Stimulated activated CD8-positive, alpha-beta memory T cell treated with anti-CD3 and anti-CD28 coated beads, Interleukin-15, amount 100 ng/mL, for 4 hours (primary cell): ENCODE measurements at regions not wholly inside any gene's neighbourhood (a gene's known extent, or its start where the extent isn't known, plus 50 kb on each side); places are given as distances from the start of the nearest gene placed in this dataset.

ENCODE experiments used
- DNase-seq, 2 donors: peaks; one replicate each; pipeline ENCODE4 v3.0.0-alpha.2; 2020; ENCODE audit warnings: low read depth in 2 of 2

- DNase-seq: no peak
Measured at GRCh38 chr2:6518361-6518760, 347.3 kb downstream of the CMPK2 start.

GRCh38 chr2:6523476-6523875, 342.2 kb downstream of the CMPK2 start:
- no peak for DNase-seq

GRCh38 chr2:6524691-6525474, 340.8 kb downstream of the CMPK2 start:
- DNase-seq: no peak

GRCh38 chr2:6525475-6525964, 340.2 kb downstream of the CMPK2 start:
- DNase-seq: no peak

GRCh38 chr2:6526093-6526824, 339.4 kb downstream of the CMPK2 start:
- no peak for DNase-seq

- DNase-seq: no peak
Measured at GRCh38 chr2:6531304-6531703, 334.4 kb downstream of the CMPK2 start.

- DNase-seq: no peak
Measured at GRCh38 chr2:6535572-6535971, 330.1 kb downstream of the CMPK2 start.

GRCh38 chr2:6538607-6539006, 327.1 kb downstream of the CMPK2 start:
- no peak for DNase-seq

DNA sequence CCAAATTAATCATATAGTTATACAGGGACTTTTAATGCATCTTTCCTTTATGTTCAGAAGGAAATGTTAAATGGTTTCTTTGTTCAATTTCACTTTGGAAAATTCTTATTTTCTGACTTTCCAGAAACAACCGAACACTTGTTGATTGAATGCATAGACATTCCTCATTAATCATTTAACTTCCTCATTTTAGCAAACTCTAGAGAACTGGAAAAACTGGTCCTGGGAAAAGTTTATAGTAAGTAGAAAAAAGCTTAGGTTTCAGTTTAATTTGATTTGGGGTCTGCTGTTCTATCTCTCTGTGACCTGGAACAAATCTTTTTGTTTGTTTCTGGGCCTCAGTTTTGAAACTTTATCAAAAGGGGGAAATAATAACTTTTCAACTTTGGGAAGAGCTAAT, 320.4 kb downstream of the CMPK2 start:
- DNase-seq: no peak

DNA sequence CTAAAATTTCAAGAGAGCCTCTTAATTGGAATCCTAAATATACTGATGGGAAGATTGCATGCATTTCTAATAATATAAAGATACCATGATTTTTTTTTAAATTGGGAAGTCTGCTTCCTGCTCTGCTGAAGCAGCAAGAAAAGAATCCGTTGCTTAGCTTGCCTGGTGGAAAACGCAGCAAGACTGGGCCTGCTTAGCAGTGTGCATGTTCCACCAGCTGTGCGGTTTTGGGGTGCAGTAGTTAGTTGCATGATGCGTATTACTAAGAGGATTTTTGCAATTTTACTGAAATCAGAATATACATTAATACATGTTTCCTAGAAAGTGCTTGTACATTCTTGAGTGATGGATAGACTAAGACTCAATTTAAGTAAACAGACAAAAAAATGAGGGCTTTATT, 319.9 kb downstream of the CMPK2 start:
- DNase-seq: no peak

DNA sequence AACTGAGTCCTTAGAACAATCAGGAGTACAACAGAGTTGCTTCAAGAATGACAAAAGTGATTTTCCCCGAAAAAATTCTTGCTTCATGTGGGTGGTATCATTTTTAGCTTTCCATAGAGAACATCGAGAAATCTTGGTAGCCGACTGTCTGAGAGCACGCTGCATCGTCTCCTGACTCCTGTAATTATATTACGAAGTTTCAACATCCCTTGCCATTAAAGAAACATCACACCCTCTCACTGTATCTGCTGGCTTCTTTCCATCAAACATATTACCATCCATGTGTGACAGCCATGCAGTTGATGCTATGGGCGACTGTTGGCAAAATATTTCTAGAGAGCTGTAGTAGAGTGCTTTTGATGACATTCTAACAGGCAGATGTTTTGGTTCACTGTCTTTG, 311.2 kb downstream of the CMPK2 start:
- DNase-seq: no peak

DNA sequence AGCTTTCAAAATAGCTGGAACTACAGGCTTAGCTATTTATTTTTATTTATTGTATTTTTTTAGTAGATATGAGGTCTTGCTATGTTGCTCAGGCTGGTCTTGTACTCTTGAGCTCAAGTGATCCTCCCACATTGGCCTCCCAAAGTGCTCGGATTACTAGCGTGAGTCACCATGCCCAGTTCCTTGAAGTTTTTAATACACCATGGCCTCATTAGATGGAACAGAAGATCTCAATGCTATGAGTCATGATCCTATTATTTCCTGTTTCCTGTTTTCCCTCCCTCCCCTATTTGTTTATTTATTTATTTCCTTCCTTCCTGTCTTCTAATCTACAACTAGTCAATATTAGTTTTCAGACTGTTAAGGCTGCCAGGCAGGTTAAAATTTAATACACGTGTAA, 309.0 kb downstream of the CMPK2 start:
- no peak for DNase-seq

GRCh38 chr2:6557737-6558136, 308.0 kb downstream of the CMPK2 start:
- DNase-seq: no peak

- DNase-seq: no peak
Measured at GRCh38 chr2:6562771-6563170, 302.9 kb downstream of the CMPK2 start.

GRCh38 chr2:6564326-6564725, 301.4 kb downstream of the CMPK2 start:
- DNase-seq: no peak

- no peak for DNase-seq
Measured at GRCh38 chr2:6574121-6574520, 291.6 kb downstream of the CMPK2 start.

- DNase-seq: no peak
Measured at GRCh38 chr2:6576302-6576701, 289.4 kb downstream of the CMPK2 start.

GRCh38 chr2:6577960-6578359, 287.7 kb downstream of the CMPK2 start:
- no peak for DNase-seq

DNA sequence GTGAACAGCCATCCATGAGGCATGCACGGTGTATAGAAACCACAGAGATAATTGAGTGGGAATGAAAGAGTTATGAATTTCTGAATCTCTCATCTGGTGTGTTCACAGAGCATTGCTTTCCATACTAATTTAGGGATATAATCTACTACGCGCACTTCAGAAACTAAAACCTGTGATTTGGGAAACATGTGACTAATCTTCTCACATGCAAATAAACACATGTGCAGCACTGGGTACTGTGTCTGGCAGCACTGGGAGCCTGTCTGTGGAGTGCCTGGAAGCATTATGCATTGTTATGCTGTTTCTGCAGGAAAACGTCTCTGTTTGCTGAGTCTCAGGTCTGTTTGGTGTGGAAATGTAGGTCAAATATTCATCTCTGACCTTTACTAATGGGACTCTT, 287.3 kb downstream of the CMPK2 start:
- DNase-seq: no peak

DNA sequence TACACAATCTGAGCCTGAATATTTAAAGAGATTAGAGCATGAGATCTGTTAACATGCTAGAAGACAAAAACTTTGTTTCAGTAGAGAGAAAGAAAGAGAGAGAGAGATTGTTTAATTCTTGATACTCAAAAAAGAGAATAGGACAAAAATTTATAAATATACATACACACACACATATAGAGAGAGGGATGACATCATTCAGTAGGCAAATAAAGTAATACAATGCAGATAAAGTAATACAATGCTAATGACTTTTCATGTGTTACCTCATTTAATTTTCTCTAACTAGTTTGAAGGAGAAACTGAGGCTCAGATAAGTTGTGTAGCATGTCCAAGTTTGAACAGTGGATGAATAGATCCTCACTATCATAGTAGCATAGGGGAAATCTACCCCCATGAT, 286.4 kb downstream of the CMPK2 start:
- DNase-seq: no peak

GRCh38 chr2:6580982-6581381, 284.7 kb downstream of the CMPK2 start:
- no peak for DNase-seq

- no peak for DNase-seq
Measured at GRCh38 chr2:6589150-6589549, 276.6 kb downstream of the CMPK2 start.

DNA sequence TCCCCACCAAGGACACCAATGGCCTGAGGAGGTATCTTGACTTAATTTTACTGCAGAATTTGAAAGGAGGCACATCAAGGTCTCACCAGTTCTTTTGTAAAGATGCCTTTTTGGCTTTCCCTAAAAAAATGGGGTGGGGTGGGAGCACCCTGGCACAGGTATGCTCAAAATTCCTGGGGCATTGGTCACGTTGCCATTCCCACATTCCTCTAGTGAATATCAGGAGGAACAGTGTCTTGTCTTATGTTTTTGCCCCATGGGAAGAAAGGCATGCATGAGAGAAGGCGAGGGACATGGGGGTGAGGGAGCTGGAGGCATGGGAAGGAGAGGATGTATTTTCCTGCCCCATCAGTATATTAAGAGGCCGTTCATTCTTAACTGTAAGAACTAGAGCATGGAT, 275.3 kb downstream of the CMPK2 start:
- DNase-seq: no peak
